ENCODE measurements at regions not wholly inside any gene's neighbourhood (a gene's known extent, or its start where the extent isn't known, plus 50 kb on each side); places are given as distances from the start of the nearest gene placed in this dataset.

- DNase-seq (ENCODE audit: low read depth): no peak
- H3K4me3 ChIP-seq (ENCODE audit: low read depth, low read length): no peak overlapping the region
- in situ Hi-C loops (cut with HindIII; ENCODE audit: low sequenced_read_pairs): no loop called here
- no peak for TF ChIP-seq CTCF (IDR thresholded peaks at IDR 0.05; ENCODE audit: low read depth, low read length, missing control alignments)
These were observed 417.2 kb downstream of the TRAM1L1 start for GRCh38 chr4:116668190-116668589.

- no peak for DNase-seq (ENCODE audit: low read depth)
- no peak for TF ChIP-seq CTCF (IDR thresholded peaks at IDR 0.05; ENCODE audit: low read depth, low read length, missing control alignments)
- no peak overlapping the region for H3K4me3 ChIP-seq (ENCODE audit: low read depth, low read length)
- in situ Hi-C loops (cut with HindIII; ENCODE audit: low sequenced_read_pairs): no loop called here
These were observed 419.7 kb downstream of the TRAM1L1 start for GRCh38 chr4:116665716-116666115.

GRCh38 chr4:116664198-116664597 lies 421.2 kb downstream of the TRAM1L1 start:
- DNase-seq (ENCODE audit: low read depth): no peak
- in situ Hi-C loops (cut with HindIII; ENCODE audit: low sequenced_read_pairs): no loop called here
- no peak overlapping the region for H3K4me3 ChIP-seq (ENCODE audit: low read depth, low read length)
- no peak for TF ChIP-seq CTCF (IDR thresholded peaks at IDR 0.05; ENCODE audit: low read depth, low read length, missing control alignments)

GRCh38 chr4:116639070-116639577 lies 446.3 kb downstream of the TRAM1L1 start:
- no peak overlapping the region for H3K4me3 ChIP-seq (ENCODE audit: low read depth, low read length)
- in situ Hi-C loops (cut with HindIII; ENCODE audit: low sequenced_read_pairs): no loop called here
- TF ChIP-seq CTCF (IDR thresholded peaks at IDR 0.05; ENCODE audit: low read depth, low read length, missing control alignments): no peak
- no peak for DNase-seq (ENCODE audit: low read depth)

GRCh38 chr4:116638592-116638991 lies 446.8 kb downstream of the TRAM1L1 start:
- H3K4me3 ChIP-seq (ENCODE audit: low read depth, low read length): no peak overlapping the region
- TF ChIP-seq CTCF (IDR thresholded peaks at IDR 0.05; ENCODE audit: low read depth, low read length, missing control alignments): no peak
- in situ Hi-C loops (cut with HindIII; ENCODE audit: low sequenced_read_pairs): no loop called here
- no peak for DNase-seq (ENCODE audit: low read depth)

- no peak overlapping the region for H3K4me3 ChIP-seq (ENCODE audit: low read depth, low read length)
- no peak for TF ChIP-seq CTCF (IDR thresholded peaks at IDR 0.05; ENCODE audit: low read depth, low read length, missing control alignments)
- in situ Hi-C loops (cut with HindIII; ENCODE audit: low sequenced_read_pairs): no loop called here
- DNase-seq (ENCODE audit: low read depth): no peak
These were observed 448.5 kb downstream of the TRAM1L1 start for GRCh38 chr4:116636917-116637316.

- no peak overlapping the region for H3K4me3 ChIP-seq (ENCODE audit: low read depth, low read length)
- no peak for DNase-seq (ENCODE audit: low read depth)
- in situ Hi-C loops (cut with HindIII; ENCODE audit: low sequenced_read_pairs): no loop called here
- no peak for TF ChIP-seq CTCF (IDR thresholded peaks at IDR 0.05; ENCODE audit: low read depth, low read length, missing control alignments)
These were observed 453.1 kb downstream of the TRAM1L1 start for GRCh38 chr4:116632269-116632668.
